ENCODE measurements at regions not wholly inside any gene's neighbourhood (a gene's known extent, or its start where the extent isn't known, plus 50 kb on each side); places are given as distances from the start of the nearest gene placed in this dataset.

- no peak overlapping the region for H3K27ac ChIP-seq (replicated peaks)
- TF ChIP-seq GABPA (IDR thresholded peaks at IDR 0.05; ENCODE audit: low read depth) (no peak), SPI1 (IDR thresholded peaks at IDR 0.05; ENCODE audit: borderline replicate concordance, low read depth) (no peak), CTCF (IDR thresholded peaks at IDR 0.05; ENCODE audit: insufficient read depth, low read length) (no peak), REST (IDR thresholded peaks at IDR 0.05; ENCODE audit: insufficient replicate concordance, low read depth) (no peak), POLR2AphosphoS5 (IDR thresholded peaks at IDR 0.05; ENCODE audit: low read depth) (no peak)
- no peaks in the 10 kb centered on the region for H3K27me3 ChIP-seq (ENCODE audit: insufficient read depth, poor library complexity, severe bottlenecking)
- DNase-seq (ENCODE audit: low read depth in 1 of 2, low spot score in 1 of 2): no peak
- no peak overlapping the region for H3K4me3 ChIP-seq (replicated peaks; ENCODE audit: insufficient read depth, low read length)
Observed at GRCh38 chr19:31413353-31413752, 64.1 kb upstream of the TSHZ3 start.

- no peak overlapping the region for H3K27ac ChIP-seq (replicated peaks)
- no peaks in the 10 kb centered on the region for H3K27me3 ChIP-seq (ENCODE audit: insufficient read depth, poor library complexity, severe bottlenecking)
- H3K4me3 ChIP-seq (replicated peaks; ENCODE audit: insufficient read depth, low read length): no peak overlapping the region
- no peak for TF ChIP-seq REST (IDR thresholded peaks at IDR 0.05; ENCODE audit: insufficient replicate concordance, low read depth)
- TF ChIP-seq POLR2AphosphoS5 (IDR thresholded peaks at IDR 0.05; ENCODE audit: low read depth): no peak
- TF ChIP-seq GABPA (IDR thresholded peaks at IDR 0.05; ENCODE audit: low read depth): no peak
- no peak for TF ChIP-seq CTCF (IDR thresholded peaks at IDR 0.05; ENCODE audit: insufficient read depth, low read length)
- TF ChIP-seq SPI1 (IDR thresholded peaks at IDR 0.05; ENCODE audit: borderline replicate concordance, low read depth): no peak
- no peak for DNase-seq (ENCODE audit: low read depth in 1 of 2, low spot score in 1 of 2)
Observed at GRCh38 chr19:31415322-31415721, 66.1 kb upstream of the TSHZ3 start.

GRCh38 chr19:31416548-31416947 is 67.3 kb upstream of the TSHZ3 start:
- no peak for TF ChIP-seq POLR2AphosphoS5 (IDR thresholded peaks at IDR 0.05; ENCODE audit: low read depth)
- no peak for TF ChIP-seq REST (IDR thresholded peaks at IDR 0.05; ENCODE audit: insufficient replicate concordance, low read depth)
- no peak for TF ChIP-seq GABPA (IDR thresholded peaks at IDR 0.05; ENCODE audit: low read depth)
- no peak for TF ChIP-seq SPI1 (IDR thresholded peaks at IDR 0.05; ENCODE audit: borderline replicate concordance, low read depth)
- TF ChIP-seq CTCF (IDR thresholded peaks at IDR 0.05; ENCODE audit: insufficient read depth, low read length): no peak

More at GRCh38 chr19:31416548-31416947, 67.3 kb upstream of the TSHZ3 start:
- Histone ChIP-seq H3K27ac (replicated peaks) (no peak overlapping the region), H3K27me3 (ENCODE audit: insufficient read depth, poor library complexity, severe bottlenecking) (no peaks in the 10 kb centered on the region), H3K4me3 (replicated peaks; ENCODE audit: insufficient read depth, low read length) (no peak overlapping the region)
- DNase-seq (ENCODE audit: low read depth in 1 of 2, low spot score in 1 of 2): no peak

Measured in HL-60 (cell line).